ENCODE measurements at regions not wholly inside any gene's neighbourhood (a gene's known extent, or its start where the extent isn't known, plus 50 kb on each side); places are given as distances from the start of the nearest gene placed in this dataset.

DNA sequence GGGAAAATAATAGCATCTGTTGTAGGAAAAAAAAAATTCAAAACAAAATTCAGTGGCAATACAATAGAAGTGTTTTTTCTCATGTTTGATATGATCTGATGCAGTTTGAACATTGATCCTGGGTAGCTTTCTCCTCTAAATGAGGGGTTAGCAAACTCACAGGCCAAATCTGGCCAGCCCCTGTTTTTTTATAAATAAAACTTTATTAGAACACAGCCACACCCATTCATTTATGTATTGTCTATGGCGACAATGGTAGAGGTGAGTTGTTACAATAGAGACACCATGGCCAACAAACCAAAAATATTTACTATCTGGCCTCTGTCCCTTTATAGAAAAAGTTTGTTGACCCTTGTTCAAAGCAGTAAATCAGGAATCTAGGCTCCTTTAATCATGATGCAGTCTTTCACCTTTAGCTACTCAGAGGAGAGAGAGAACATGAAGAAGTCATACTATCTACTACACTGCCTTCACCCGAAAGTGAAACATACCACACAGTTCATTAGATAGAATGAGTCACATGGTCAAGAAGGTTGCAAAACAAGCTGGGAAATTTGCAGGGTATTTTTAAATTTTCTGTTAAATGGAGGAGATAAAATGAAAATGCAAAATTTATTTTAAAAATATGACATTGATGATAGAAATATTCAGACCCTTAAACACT is 186.6 kb upstream of the MAOA start:
- no peak for ATAC-seq
- TF ChIP-seq, protein P1, sequence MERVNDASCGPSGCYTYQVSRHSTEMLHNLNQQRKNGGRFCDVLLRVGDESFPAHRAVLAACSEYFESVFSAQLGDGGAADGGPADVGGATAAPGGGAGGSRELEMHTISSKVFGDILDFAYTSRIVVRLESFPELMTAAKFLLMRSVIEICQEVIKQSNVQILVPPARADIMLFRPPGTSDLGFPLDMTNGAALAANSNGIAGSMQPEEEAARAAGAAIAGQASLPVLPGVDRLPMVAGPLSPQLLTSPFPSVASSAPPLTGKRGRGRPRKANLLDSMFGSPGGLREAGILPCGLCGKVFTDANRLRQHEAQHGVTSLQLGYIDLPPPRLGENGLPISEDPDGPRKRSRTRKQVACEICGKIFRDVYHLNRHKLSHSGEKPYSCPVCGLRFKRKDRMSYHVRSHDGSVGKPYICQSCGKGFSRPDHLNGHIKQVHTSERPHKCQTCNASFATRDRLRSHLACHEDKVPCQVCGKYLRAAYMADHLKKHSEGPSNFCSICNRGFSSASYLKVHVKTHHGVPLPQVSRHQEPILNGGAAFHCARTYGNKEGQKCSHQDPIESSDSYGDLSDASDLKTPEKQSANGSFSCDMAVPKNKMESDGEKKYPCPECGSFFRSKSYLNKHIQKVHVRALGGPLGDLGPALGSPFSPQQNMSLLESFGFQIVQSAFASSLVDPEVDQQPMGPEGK (CRISPR knock-in tag; IDR thresholded peaks at IDR 0.05; ENCODE audit: borderline replicate concordance) = no peak

DNA sequence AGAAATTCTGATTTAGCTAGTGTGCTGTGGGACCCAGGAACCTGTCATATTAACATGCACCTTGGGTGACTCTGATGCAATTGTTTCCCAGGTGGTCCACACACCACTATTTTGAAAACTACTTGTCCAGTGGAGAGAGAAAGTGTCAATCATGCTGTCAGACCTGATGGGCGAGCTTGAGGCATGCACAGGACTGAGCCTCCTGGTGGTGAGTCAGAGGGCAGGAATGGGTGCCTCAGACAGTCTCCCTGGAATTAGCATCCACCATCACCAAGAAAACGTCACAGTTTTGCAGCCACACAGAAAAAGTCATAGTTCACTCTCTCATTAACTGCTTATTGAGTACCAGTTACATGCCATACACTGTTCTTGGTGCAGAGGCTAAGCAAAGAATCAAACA is 181.8 kb upstream of the MAOA start:
- TF ChIP-seq GLIS3 (CRISPR knock-in tag; IDR thresholded peaks at IDR 0.05) = no peak
- TF ChIP-seq, protein P2, sequence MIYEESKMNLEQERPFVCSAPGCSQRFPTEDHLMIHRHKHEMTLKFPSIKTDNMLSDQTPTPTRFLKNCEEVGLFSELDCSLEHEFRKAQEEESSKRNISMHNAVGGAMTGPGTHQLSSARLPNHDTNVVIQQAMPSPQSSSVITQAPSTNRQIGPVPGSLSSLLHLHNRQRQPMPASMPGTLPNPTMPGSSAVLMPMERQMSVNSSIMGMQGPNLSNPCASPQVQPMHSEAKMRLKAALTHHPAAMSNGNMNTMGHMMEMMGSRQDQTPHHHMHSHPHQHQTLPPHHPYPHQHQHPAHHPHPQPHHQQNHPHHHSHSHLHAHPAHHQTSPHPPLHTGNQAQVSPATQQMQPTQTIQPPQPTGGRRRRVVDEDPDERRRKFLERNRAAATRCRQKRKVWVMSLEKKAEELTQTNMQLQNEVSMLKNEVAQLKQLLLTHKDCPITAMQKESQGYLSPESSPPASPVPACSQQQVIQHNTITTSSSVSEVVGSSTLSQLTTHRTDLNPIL (CRISPR knock-in tag; IDR thresholded peaks at IDR 0.05; ENCODE audit: low read depth) = no peak
- no peak for TF ChIP-seq ESRRG (CRISPR knock-in tag; IDR thresholded peaks at IDR 0.05)
- no peak for TF ChIP-seq SNAI2 (CRISPR knock-in tag; IDR thresholded peaks at IDR 0.05)
- TF ChIP-seq TCF4 (CRISPR knock-in tag; IDR thresholded peaks at IDR 0.05; ENCODE audit: borderline replicate concordance) = no peak
- TF ChIP-seq, protein P3, sequence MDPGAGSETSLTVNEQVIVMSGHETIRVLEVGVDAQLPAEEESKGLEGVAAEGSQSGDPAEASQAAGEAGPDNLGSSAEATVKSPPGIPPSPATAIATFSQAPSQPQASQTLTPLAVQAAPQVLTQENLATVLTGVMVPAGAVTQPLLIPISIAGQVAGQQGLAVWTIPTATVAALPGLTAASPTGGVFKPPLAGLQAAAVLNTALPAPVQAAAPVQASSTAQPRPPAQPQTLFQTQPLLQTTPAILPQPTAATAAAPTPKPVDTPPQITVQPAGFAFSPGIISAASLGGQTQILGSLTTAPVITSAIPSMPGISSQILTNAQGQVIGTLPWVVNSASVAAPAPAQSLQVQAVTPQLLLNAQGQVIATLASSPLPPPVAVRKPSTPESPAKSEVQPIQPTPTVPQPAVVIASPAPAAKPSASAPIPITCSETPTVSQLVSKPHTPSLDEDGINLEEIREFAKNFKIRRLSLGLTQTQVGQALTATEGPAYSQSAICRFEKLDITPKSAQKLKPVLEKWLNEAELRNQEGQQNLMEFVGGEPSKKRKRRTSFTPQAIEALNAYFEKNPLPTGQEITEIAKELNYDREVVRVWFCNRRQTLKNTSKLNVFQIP (CRISPR knock-in tag; IDR thresholded peaks at IDR 0.05; ENCODE audit: borderline replicate concordance, low read depth) = no peak
- no peak for TF ChIP-seq ZC3H10 (CRISPR knock-in tag; IDR thresholded peaks at IDR 0.05)
- no peak for TF ChIP-seq OSR1 (CRISPR knock-in tag; IDR thresholded peaks at IDR 0.05)
- TF ChIP-seq, protein P1 (CRISPR knock-in tag; IDR thresholded peaks at IDR 0.05; ENCODE audit: borderline replicate concordance) = no peak
- TF ChIP-seq ZNF70 (CRISPR knock-in tag; IDR thresholded peaks at IDR 0.05) = no peak
- TF ChIP-seq, protein P4, sequence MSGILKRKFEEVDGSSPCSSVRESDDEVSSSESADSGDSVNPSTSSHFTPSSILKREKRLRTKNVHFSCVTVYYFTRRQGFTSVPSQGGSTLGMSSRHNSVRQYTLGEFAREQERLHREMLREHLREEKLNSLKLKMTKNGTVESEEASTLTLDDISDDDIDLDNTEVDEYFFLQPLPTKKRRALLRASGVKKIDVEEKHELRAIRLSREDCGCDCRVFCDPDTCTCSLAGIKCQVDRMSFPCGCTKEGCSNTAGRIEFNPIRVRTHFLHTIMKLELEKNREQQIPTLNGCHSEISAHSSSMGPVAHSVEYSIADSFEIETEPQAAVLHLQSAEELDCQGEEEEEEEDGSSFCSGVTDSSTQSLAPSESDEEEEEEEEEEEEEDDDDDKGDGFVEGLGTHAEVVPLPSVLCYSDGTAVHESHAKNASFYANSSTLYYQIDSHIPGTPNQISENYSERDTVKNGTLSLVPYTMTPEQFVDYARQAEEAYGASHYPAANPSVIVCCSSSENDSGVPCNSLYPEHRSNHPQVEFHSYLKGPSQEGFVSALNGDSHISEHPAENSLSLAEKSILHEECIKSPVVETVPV (CRISPR knock-in tag; IDR thresholded peaks at IDR 0.05) = no peak
- TF ChIP-seq BACH2 (CRISPR knock-in tag; IDR thresholded peaks at IDR 0.05; ENCODE audit: borderline replicate concordance) = no peak
- no peak for ATAC-seq

DNA sequence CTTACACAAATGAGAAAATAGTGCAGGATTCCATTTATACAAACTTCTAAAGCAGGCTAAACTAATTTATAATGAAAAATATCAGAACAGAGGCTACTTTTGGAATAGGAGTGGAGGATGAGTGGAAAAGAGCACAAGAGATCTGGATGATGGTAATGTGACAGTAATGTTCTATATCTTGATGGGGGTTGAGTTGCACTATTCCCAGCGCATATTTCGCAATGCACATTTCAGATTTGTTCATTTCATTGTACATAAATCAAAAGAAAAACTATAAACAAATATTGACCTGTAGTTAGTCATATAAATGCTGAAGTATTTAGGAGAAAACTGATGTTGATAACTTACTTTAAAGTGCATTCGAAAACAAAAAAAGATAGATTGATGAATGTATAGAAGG is 177.0 kb upstream of the MAOA start:
- ATAC-seq = no peak
- TF ChIP-seq TCF4 (CRISPR knock-in tag; IDR thresholded peaks at IDR 0.05; ENCODE audit: borderline replicate concordance) (no peak), PPARA (CRISPR knock-in tag; IDR thresholded peaks at IDR 0.05; ENCODE audit: borderline replicate concordance) (no peak), OSR1 (CRISPR knock-in tag; IDR thresholded peaks at IDR 0.05) (no peak), BACH2 (CRISPR knock-in tag; IDR thresholded peaks at IDR 0.05; ENCODE audit: borderline replicate concordance) (no peak), ISL1 (CRISPR knock-in tag; IDR thresholded peaks at IDR 0.05) (no peak), TOX (CRISPR knock-in tag; IDR thresholded peaks at IDR 0.05; ENCODE audit: borderline replicate concordance) (no peak), SNAI2 (CRISPR knock-in tag; IDR thresholded peaks at IDR 0.05) (no peak), RARB (CRISPR knock-in tag; IDR thresholded peaks at IDR 0.05) (no peak), ZFP3 (CRISPR knock-in tag; IDR thresholded peaks at IDR 0.05) (no peak), ZNF565 (CRISPR knock-in tag; conservative IDR thresholded peaks at IDR 0.05; ENCODE audit: low read depth) (no peak), ZNF8 (CRISPR knock-in tag; IDR thresholded peaks at IDR 0.05) (no peak), CSDC2 (CRISPR knock-in tag; IDR thresholded peaks at IDR 0.05) (no peak), ESRRG (CRISPR knock-in tag; IDR thresholded peaks at IDR 0.05) (no peak), ZNF70 (CRISPR knock-in tag; IDR thresholded peaks at IDR 0.05) (no peak), ZFP30 (CRISPR knock-in tag; IDR thresholded peaks at IDR 0.05) (no peak)
- TF ChIP-seq, protein P2 (CRISPR knock-in tag; IDR thresholded peaks at IDR 0.05; ENCODE audit: low read depth) = no peak
- TF ChIP-seq, protein P4 (CRISPR knock-in tag; IDR thresholded peaks at IDR 0.05) = no peak
- TF ChIP-seq, protein P1 (CRISPR knock-in tag; IDR thresholded peaks at IDR 0.05; ENCODE audit: borderline replicate concordance) = no peak
